GM12878 (cell line): ENCODE measurements at regions not wholly inside any gene's neighbourhood (a gene's known extent, or its start where the extent isn't known, plus 50 kb on each side); places are given as distances from the start of the nearest gene placed in this dataset.

Source experiments
- BRCA1 ChIP-seq: IDR thresholded peaks from 2 replicates; pipeline ENCODE4 v1.6.1; 2011; ENCODE audit warnings: low read depth, low read length, improper control_type of control experiment
- CEBPB ChIP-seq, 2 experiments: fragments of 150-350 bp in 1 of 2; IDR thresholded peaks; 2 replicates each; pipeline ENCODE4 v1.6.1; 2012 to 2014; ENCODE audit warnings: low read depth in 2 of 2, low read length in 2 of 2, borderline replicate concordance in 1 of 2, inconsistent platforms in 1 of 2
- CREM ChIP-seq: IDR thresholded peaks from 2 replicates; pipeline ENCODE4 v1.6.1; 2014; ENCODE audit warnings: antibody characterized with exemption, low read depth
- ESRRA ChIP-seq: IDR thresholded peaks from 2 replicates; pipeline ENCODE4 v1.6.1; 2012; ENCODE audit warnings: mild to moderate bottlenecking, low read length, improper control_type of control experiment
- NFYB ChIP-seq: IDR thresholded peaks from 2 replicates; pipeline ENCODE4 v1.6.1; 2011; ENCODE audit warnings: low read depth, mild to moderate bottlenecking, low read length, improper control_type of control experiment, moderate library complexity; ENCODE audit not compliant: insufficient read depth
- POLR2A ChIP-seq: IDR thresholded peaks from 2 replicates; pipeline ENCODE4 v1.6.1; 2011; ENCODE audit warnings: low read depth, mild to moderate bottlenecking, low read length
- SP1 ChIP-seq: IDR thresholded peaks from one replicate; pipeline ENCODE4 v1.6.1; 2011; ENCODE audit warnings: low read depth, low read length
- SPI1 ChIP-seq: IDR thresholded peaks from 2 replicates; pipeline ENCODE4 v1.6.1; 2011; ENCODE audit warnings: low read depth, mild to moderate bottlenecking, low read length, moderate library complexity, borderline replicate concordance; ENCODE audit not compliant: insufficient read depth

DNA sequence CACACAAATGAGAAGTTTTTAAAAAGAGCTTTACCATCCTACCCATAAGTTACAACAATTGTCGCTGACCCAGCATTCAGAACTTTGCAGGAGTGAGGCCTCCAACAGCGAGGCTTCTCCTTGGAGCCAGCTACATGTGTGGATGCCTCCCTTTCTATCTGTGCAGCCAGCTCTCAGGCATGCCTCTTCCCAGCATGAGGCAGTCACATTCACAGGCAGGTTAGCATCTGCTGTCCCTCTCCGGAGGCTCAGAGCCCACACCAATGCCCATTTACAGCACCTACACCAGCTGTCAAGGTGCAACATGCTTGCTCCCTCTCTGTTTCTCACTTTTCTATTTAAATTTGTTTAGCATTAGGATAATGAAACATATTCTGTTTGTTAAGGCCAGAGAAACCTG lies 278.7 kb upstream of the PODXL start:
- no peak for TF ChIP-seq POLR2A
- no peak for TF ChIP-seq BRCA1
- no peak for TF ChIP-seq CEBPB (IDR thresholded peaks at IDR 0.05; ENCODE audit: borderline replicate concordance in 1 of 2, low read depth in 2 of 2, low read length in 2 of 2)
- TF ChIP-seq CREM = no peak
- no peak for TF ChIP-seq SP1
- no peak for TF ChIP-seq NFYB
- no peak for TF ChIP-seq ESRRA
- no peak for TF ChIP-seq SPI1
